ENCODE measurements at regions not wholly inside any gene's neighbourhood (a gene's known extent, or its start where the extent isn't known, plus 50 kb on each side); places are given as distances from the start of the nearest gene placed in this dataset.
A peak's percentile ranks its signal among the peaks of the same experiment; 100 is the strongest.

GRCh38 chrX:13499736-13500135 is 69.7 kb upstream of the EGFL6 start:
- TF ChIP-seq CTCF (conservative IDR thresholded peaks at IDR 0.05) = no peak
- peak overlapping the region; percentile 65 for H3K27ac ChIP-seq

GRCh38 chrX:13498238-13498637 is 71.2 kb upstream of the EGFL6 start:
- H3K27ac ChIP-seq = peak overlapping the region; percentile 65
- TF ChIP-seq CTCF (conservative IDR thresholded peaks at IDR 0.05) = no peak

- no peak for TF ChIP-seq CTCF (conservative IDR thresholded peaks at IDR 0.05)
- H3K27ac ChIP-seq = peak overlapping the region; percentile 42
Measured at GRCh38 chrX:13495232-13495631, 74.2 kb upstream of the EGFL6 start.

- peak overlapping the region; percentile 42; the same call in 1 of the 2 replicates for H3K27ac ChIP-seq
- TF ChIP-seq CTCF (conservative IDR thresholded peaks at IDR 0.05) = no peak
Measured at GRCh38 chrX:13494562-13494961, 74.8 kb upstream of the EGFL6 start.

- H3K27ac ChIP-seq = no peak overlapping the region
- TF ChIP-seq CTCF (conservative IDR thresholded peaks at IDR 0.05) = no peak
Measured at GRCh38 chrX:13493659-13494058, 75.7 kb upstream of the EGFL6 start.

- no peak for TF ChIP-seq CTCF (conservative IDR thresholded peaks at IDR 0.05)
- no peak overlapping the region for H3K27ac ChIP-seq
Measured at GRCh38 chrX:13492286-13492685, 77.1 kb upstream of the EGFL6 start.

- no peak for TF ChIP-seq CTCF (conservative IDR thresholded peaks at IDR 0.05)
- H3K27ac ChIP-seq = no peak overlapping the region
Measured at GRCh38 chrX:13491061-13491460, 78.3 kb upstream of the EGFL6 start.

GRCh38 chrX:13489454-13489853 is 79.9 kb upstream of the EGFL6 start:
- no peak overlapping the region for H3K27ac ChIP-seq
- no peak for TF ChIP-seq CTCF (conservative IDR thresholded peaks at IDR 0.05)

Data from VCaP (cell line).